LNCaP clone FGC (cell line): ENCODE measurements at regions not wholly inside any gene's neighbourhood (a gene's known extent, or its start where the extent isn't known, plus 50 kb on each side); places are given as distances from the start of the nearest gene placed in this dataset.

ENCODE experiments used
- DNase-seq: peaks from one replicate; pipeline ENCODE4 v3.0.0-alpha.2; 2011; ENCODE audit warnings: low read depth
- H3K4me3 ChIP-seq: 2 replicates; pipeline ENCODE4 v1.5.1; 2011; ENCODE audit warnings: mild to moderate bottlenecking, low read depth, low read length, control low read depth
- TF ChIP-seq, protein P1 (sequence below): IDR thresholded peaks from 2 replicates; pipeline ENCODE4 v1.5.1; 2012; ENCODE audit warnings: mild to moderate bottlenecking; ENCODE audit not compliant: control insufficient read depth, insufficient read depth; ENCODE audit errors: extremely low read depth

GRCh38 chr13:73324842-73325722 is 266.3 kb downstream of the KLF5 start:
- TF ChIP-seq, protein P1, sequence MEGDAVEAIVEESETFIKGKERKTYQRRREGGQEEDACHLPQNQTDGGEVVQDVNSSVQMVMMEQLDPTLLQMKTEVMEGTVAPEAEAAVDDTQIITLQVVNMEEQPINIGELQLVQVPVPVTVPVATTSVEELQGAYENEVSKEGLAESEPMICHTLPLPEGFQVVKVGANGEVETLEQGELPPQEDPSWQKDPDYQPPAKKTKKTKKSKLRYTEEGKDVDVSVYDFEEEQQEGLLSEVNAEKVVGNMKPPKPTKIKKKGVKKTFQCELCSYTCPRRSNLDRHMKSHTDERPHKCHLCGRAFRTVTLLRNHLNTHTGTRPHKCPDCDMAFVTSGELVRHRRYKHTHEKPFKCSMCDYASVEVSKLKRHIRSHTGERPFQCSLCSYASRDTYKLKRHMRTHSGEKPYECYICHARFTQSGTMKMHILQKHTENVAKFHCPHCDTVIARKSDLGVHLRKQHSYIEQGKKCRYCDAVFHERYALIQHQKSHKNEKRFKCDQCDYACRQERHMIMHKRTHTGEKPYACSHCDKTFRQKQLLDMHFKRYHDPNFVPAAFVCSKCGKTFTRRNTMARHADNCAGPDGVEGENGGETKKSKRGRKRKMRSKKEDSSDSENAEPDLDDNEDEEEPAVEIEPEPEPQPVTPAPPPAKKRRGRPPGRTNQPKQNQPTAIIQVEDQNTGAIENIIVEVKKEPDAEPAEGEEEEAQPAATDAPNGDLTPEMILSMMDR, result no peak
- DNase-seq, result no peak
- no peak overlapping the region for H3K4me3 ChIP-seq

DNA sequence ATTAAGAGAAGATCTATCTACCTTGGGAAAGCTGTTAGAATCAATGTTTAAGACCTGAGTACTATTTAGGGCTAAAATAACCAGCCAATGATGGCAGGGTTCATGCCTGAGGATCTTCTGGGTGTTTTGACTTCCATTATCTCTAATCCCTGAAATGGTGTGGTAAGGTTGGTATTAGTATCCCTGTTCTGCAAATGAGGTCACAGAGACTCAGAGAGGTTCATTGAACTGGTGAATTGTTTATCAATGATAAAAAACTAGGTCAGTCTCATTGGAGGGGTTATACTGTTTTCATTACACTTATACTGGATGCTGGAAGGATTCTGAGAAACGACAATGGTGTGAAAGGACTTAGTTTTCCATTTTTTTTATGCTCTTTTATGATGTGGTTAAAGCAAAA is 264.8 kb downstream of the KLF5 start:
- TF ChIP-seq, protein P1, result no peak
- H3K4me3 ChIP-seq, result no peak overlapping the region
- no peak for DNase-seq

DNA sequence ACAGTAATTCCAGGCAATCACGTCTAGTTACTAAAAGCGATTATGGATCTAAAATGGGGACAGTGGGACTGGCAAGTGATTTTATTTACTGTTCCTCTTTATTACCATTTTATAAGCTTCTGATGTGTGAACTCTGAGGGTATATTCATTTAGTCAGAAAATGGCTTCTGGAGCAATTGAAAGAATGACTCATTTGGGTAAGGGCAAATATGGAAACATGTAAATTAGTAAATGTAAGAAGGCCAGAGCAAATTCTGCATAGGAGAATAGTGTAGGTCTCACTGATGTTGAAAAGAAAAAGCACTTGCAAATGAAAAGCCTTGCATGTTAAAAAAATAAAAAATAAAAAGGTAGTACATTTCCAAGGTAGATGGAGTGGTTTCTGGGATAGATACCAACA is 262.2 kb downstream of the KLF5 start:
- no peak overlapping the region for H3K4me3 ChIP-seq
- no peak for DNase-seq
- TF ChIP-seq, protein P1, result no peak

- TF ChIP-seq, protein P1, result no peak
- no peak overlapping the region for H3K4me3 ChIP-seq
- DNase-seq, result no peak
These were observed 258.3 kb downstream of the KLF5 start for GRCh38 chr13:73317140-73317539.

- DNase-seq, result no peak
These were observed 251.6 kb downstream of the KLF5 start for GRCh38 chr13:73310366-73310765.

GRCh38 chr13:73307481-73307880 is 248.7 kb downstream of the KLF5 start:
- no peak for DNase-seq
- H3K4me3 ChIP-seq, result no peak overlapping the region
- TF ChIP-seq, protein P1, result no peak

More at GRCh38 chr13:73310366-73310765, 251.6 kb downstream of the KLF5 start:
- H3K4me3 ChIP-seq, result no peak overlapping the region
- TF ChIP-seq, protein P1, result no peak
